Gastrocnemius medialis (tissue), 4 donors: ENCODE measurements at regions not wholly inside any gene's neighbourhood (a gene's known extent, or its start where the extent isn't known, plus 50 kb on each side); places are given as distances from the start of the nearest gene placed in this dataset.

ENCODE experiments used
- CTCF ChIP-seq, 5 experiments: fragments of 450-650 bp in 3 of 5; fragments of 200-600 bp in 2 of 5; sonication (generic) in 2 of 5; IDR thresholded peaks in 4 of 5; conservative IDR thresholded peaks in 1 of 5; 1 replicate in 4 of 5; 2 replicates in 1 of 5; pipeline ENCODE4 v1.5.1; 2016 to 2019; ENCODE audit warnings: antibody characterized with exemption in 5 of 5, mild to moderate bottlenecking in 3 of 5, moderate library complexity in 3 of 5
- POLR2A ChIP-seq, 2 donors: fragments of 450-650 bp; IDR thresholded peaks; one replicate each; pipeline ENCODE4 v1.6.1; 2017; ENCODE audit warnings: antibody characterized with exemption in 2 of 2, mild to moderate bottlenecking in 2 of 2, moderate library complexity in 2 of 2

- TF ChIP-seq CTCF (IDR thresholded peaks at IDR 0.05 in 4 of 5, conservative IDR thresholded peaks at IDR 0.05 in 1 of 5) = no peak
- TF ChIP-seq POLR2A (IDR thresholded peaks at IDR 0.05) = no peak
These were observed 575.3 kb upstream of the MEF2C start for GRCh38 chr5:89458332-89458656.
